ENCODE measurements at regions not wholly inside any gene's neighbourhood (a gene's known extent, or its start where the extent isn't known, plus 50 kb on each side); places are given as distances from the start of the nearest gene placed in this dataset.
A peak's percentile ranks its signal among the peaks of the same experiment; 100 is the strongest.

DNA sequence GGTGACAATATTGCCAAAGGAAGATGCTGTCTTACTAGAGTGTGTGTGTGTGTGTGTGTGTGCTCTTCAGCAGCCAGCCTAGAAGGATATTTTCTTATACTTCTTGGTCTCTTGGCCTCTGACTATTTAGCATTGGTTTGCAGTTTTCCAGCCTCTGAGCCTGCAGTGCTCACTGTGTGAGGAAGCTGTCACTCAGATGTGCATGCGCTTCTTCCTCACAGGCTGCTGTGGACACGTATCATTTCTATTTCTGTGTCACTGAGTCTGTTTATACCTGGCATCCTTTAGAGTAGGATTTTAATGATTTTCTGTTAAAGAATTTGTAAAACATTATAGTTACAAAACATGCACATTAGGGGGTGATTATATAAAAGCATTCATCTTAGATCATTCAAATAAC lies 83.3 kb downstream of the ALDH8A1 start:
- Mint-ChIP-seq H3K4me3 (no peak overlapping the region), H3K36me3 (no peaks in the 10 kb centered on the region), H3K27ac (no peak overlapping the region), H3K4me1 (peaks cover 5 to 8% (median 7%) of the 10 kb centered on the region in 3 donors), H3K27me3 (no peaks in the 10 kb centered on the region), H3K9me3 (no peaks in the 10 kb centered on the region)
- Histone ChIP-seq H3K27me3 (ENCODE audit: insufficient read depth, low read length, poor library complexity, severe bottlenecking) (no peaks in the 10 kb centered on the region), H3K4me3 (ENCODE audit: low read length) (no peak overlapping the region), H3K4me1 (ENCODE audit: insufficient read depth, low read length) (no peaks in the 10 kb centered on the region), H3K36me3 (ENCODE audit: insufficient read depth, low read length) (no peaks in the 10 kb centered on the region), H3K27ac (ENCODE audit: low read depth, low read length) (no peak overlapping the region), H3K9me3 (ENCODE audit: low read length) (no peaks in the 10 kb centered on the region)
- ChIA-PET POLR2A (no interaction called here), CTCF (no interaction called here)
- no peak for DNase-seq

DNA sequence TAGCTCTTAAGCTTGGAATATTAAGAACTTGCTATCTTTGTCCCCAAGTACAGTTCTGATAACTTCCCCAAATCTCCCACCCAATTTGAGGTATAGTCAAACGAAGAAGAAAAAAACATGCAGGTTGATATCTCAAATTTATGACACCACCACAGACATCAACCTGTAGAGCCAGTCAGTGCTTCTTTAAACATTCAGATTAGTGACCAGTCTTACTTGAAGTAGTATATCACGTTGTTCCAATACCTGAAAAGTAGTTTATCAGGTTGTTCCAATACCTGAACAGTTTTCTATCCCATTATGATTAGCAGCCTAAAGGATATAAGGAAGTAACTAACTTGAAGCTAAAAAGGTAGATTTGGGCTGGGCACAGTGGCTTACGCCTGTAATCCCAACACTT lies 85.3 kb downstream of the ALDH8A1 start:
- no peak overlapping the region for H3K27ac Mint-ChIP-seq
- H3K9me3 Mint-ChIP-seq = no peaks in the 10 kb centered on the region
- POLR2A ChIA-PET = no interaction called here

DNA sequence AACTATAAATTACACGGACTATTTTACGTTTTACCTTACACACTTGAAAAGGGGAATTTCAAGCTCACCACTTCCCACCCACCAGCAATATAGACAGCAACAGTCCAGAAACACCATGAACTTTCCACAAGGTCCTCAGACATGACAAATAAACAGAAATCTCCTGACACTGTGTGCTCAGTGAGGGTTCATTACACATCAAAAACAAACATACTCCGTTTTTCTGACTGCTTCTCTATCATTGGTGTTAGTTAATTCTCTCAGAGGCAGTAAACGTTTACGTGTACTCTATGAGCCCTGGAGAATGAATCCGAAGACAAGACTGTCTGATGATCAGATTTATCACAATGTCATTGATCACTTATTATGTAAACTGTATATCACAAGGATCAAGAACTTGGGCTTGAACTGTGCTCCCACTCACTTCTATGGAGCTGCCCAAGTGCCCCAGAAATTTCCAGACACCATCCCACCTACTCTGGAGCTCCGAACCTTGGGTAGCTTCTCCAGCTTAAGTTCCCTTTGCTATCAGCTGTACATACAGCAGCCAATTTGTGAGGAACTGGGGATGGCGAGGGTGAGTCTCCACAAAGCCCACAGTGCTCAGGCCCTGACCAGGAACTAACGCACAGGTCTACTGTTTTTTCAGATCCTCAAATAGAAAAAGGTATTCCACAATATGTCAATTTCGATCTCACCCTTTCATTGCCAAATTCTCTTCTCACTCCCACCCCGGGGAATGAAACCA lies 86.0 kb downstream of the ALDH8A1 start:
- no peaks in the 10 kb centered on the region for H3K36me3 Mint-ChIP-seq
- Histone ChIP-seq H3K36me3 (ENCODE audit: insufficient read depth, low read length) (no peaks in the 10 kb centered on the region), H3K9me3 (ENCODE audit: low read length) (no peaks in the 10 kb centered on the region), H3K4me1 (ENCODE audit: insufficient read depth, low read length) (no peaks in the 10 kb centered on the region), H3K27me3 (ENCODE audit: insufficient read depth, low read length, poor library complexity, severe bottlenecking) (no peaks in the 10 kb centered on the region), H3K27ac (ENCODE audit: low read depth, low read length) (no peak overlapping the region), H3K4me3 (ENCODE audit: low read length) (no peak overlapping the region)
- POLR2A ChIA-PET = no interaction called here
- no peak for DNase-seq
- CTCF ChIA-PET = no interaction called here
- no peaks in the 10 kb centered on the region for H3K27me3 Mint-ChIP-seq
- peak overlapping the region in 1 of 8 donors; percentile 29 for H3K27ac Mint-ChIP-seq
- H3K4me3 Mint-ChIP-seq = no peak overlapping the region
- H3K9me3 Mint-ChIP-seq = no peaks in the 10 kb centered on the region
- no peaks in the 10 kb centered on the region for H3K4me1 Mint-ChIP-seq

More for the DNA sequence above, 85.3 kb downstream of the ALDH8A1 start:
- Mint-ChIP-seq H3K36me3 (no peaks in the 10 kb centered on the region), H3K4me1 (no peaks in the 10 kb centered on the region), H3K27me3 (no peaks in the 10 kb centered on the region), H3K4me3 (no peak overlapping the region)
- CTCF ChIA-PET = no interaction called here
- no peaks in the 10 kb centered on the region for H3K9me3 ChIP-seq (ENCODE audit: low read length)
- H3K36me3 ChIP-seq (ENCODE audit: insufficient read depth, low read length) = no peaks in the 10 kb centered on the region
- H3K4me3 ChIP-seq (ENCODE audit: low read length) = no peak overlapping the region
- no peak overlapping the region for H3K27ac ChIP-seq (ENCODE audit: low read depth, low read length)
- no peaks in the 10 kb centered on the region for H3K4me1 ChIP-seq (ENCODE audit: insufficient read depth, low read length)
- H3K27me3 ChIP-seq (ENCODE audit: insufficient read depth, low read length, poor library complexity, severe bottlenecking) = no peaks in the 10 kb centered on the region
- no peak for DNase-seq

DNA sequence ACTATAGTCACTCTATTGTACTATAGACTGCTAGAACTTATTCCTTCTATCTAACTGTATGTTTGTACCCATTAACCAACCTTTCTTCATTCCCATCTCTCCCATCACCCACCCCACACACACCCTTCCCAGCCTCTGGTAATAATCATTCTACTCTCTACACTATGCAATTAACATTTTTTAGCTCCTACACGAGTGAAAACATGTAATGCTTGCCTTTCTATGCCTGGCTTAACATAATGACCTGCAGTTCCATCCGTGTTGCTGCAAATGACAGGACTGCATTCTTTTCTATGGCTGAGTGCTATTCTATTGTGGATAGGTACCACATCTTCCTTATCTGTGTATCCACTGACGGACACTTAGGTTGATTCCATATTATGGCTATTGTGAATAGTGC lies 95.5 kb downstream of the ALDH8A1 start:
- H3K9me3 Mint-ChIP-seq = no peaks in the 10 kb centered on the region
- no peaks in the 10 kb centered on the region for H3K36me3 Mint-ChIP-seq
- no peak overlapping the region for H3K4me3 ChIP-seq (ENCODE audit: low read length)
- H3K27me3 Mint-ChIP-seq = peaks cover 17 to 41% of the 10 kb centered on the region in 2 donors
- CTCF ChIA-PET = no interaction called here
- H3K4me1 ChIP-seq (ENCODE audit: insufficient read depth, low read length) = no peaks in the 10 kb centered on the region
- no peaks in the 10 kb centered on the region for H3K27me3 ChIP-seq (ENCODE audit: insufficient read depth, low read length, poor library complexity, severe bottlenecking)
- H3K27ac ChIP-seq (ENCODE audit: low read depth, low read length) = no peak overlapping the region
- H3K4me3 Mint-ChIP-seq = no peak overlapping the region
- H3K27ac Mint-ChIP-seq = no peak overlapping the region
- H3K36me3 ChIP-seq (ENCODE audit: insufficient read depth, low read length) = no peaks in the 10 kb centered on the region
- no peaks in the 10 kb centered on the region for H3K4me1 Mint-ChIP-seq
- DNase-seq = no peak
- POLR2A ChIA-PET = no interaction called here
- no peaks in the 10 kb centered on the region for H3K9me3 ChIP-seq (ENCODE audit: low read length)

DNA sequence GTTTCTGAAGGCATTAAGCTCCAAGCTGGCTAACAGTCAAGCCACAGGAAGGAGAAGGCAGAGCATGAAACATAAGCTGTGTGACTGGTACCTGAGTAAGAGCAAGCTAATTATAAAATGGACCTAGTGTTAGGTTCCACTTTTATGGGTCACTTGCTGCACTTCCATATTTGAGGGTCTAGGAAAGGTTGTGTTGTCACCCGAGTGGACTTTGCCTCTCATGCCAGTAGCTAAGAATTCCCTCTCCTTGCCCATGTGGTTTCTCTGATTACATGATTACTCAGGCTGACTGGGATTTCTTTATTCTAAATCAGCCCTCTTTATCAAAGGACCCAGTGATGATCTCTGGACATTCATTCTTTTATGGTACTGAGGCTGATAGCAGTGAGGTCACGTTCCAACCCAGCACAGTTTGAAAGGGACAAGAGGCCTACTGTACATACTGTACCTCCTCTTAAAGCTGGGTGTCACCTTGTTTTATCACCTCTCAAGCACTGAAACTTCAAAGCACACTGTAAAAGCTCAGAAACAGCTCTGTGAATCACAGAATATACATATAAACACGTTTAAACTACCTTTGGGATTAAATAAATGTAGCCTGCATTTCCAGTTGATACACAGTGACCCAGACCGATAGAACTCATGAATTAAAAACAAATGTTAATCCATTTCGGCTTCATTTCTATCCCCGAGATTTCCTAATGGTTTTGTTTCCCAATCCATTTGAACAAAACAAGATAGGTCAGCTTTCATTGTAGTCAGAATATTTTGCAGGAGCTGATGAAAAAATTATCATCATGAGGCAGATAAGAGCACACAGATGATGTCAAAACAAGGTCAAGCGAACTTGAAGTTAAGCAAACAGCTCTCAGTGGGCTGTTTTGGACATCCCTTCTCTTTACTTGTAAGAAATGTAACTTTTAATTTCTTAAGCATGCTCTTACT lies 96.5 kb downstream of the ALDH8A1 start:
- H3K9me3 ChIP-seq (ENCODE audit: low read length) = no peaks in the 10 kb centered on the region
- no peak overlapping the region for H3K4me3 ChIP-seq (ENCODE audit: low read length)
- DNase-seq = no peak
- no peaks in the 10 kb centered on the region for H3K4me1 ChIP-seq (ENCODE audit: insufficient read depth, low read length)
- no peaks in the 10 kb centered on the region for H3K27me3 ChIP-seq (ENCODE audit: insufficient read depth, low read length, poor library complexity, severe bottlenecking)
- H3K36me3 ChIP-seq (ENCODE audit: insufficient read depth, low read length) = no peaks in the 10 kb centered on the region
- Mint-ChIP-seq H3K27ac (peak overlapping the region in 1 of 8 donors; percentile 54), H3K4me3 (no peak overlapping the region), H3K9me3 (no peaks in the 10 kb centered on the region), H3K36me3 (no peaks in the 10 kb centered on the region), H3K27me3 (peaks cover 16 to 38% of the 10 kb centered on the region in 2 donors), H3K4me1 (no peaks in the 10 kb centered on the region)
- CTCF ChIA-PET = no interaction called here
- POLR2A ChIA-PET = no interaction called here
- no peak overlapping the region for H3K27ac ChIP-seq (ENCODE audit: low read depth, low read length)

DNA sequence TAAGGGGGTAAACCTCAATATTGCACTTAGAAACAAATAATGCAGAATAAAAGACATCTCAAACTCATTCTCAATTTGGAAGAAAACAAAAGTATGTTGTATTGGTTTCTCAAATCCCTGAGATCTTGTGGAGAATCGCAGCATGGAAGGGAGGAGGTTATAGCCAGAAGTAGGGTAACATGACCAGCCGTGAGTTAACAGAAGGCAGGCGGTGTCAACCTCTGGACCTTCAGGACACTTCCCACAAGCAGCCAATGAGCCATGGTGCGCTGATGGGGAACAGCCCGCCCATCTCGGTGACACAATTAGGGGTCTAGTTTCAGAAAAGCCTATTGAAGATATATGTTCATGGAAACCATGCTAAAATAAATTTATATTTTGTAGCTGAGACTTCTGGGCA lies 98.4 kb downstream of the ALDH8A1 start:
- Histone ChIP-seq H3K36me3 (ENCODE audit: insufficient read depth, low read length) (no peaks in the 10 kb centered on the region), H3K27me3 (ENCODE audit: insufficient read depth, low read length, poor library complexity, severe bottlenecking) (no peaks in the 10 kb centered on the region), H3K27ac (ENCODE audit: low read depth, low read length) (no peak overlapping the region), H3K9me3 (ENCODE audit: low read length) (no peaks in the 10 kb centered on the region), H3K4me1 (ENCODE audit: insufficient read depth, low read length) (no peaks in the 10 kb centered on the region), H3K4me3 (ENCODE audit: low read length) (no peak overlapping the region)
- Mint-ChIP-seq H3K36me3 (no peaks in the 10 kb centered on the region), H3K9me3 (no peaks in the 10 kb centered on the region), H3K4me3 (no peak overlapping the region), H3K27me3 (peaks cover 16 to 34% of the 10 kb centered on the region in 2 donors), H3K4me1 (no peaks in the 10 kb centered on the region), H3K27ac (no peak overlapping the region)
- ChIA-PET POLR2A (no interaction called here), CTCF (no interaction called here)
- DNase-seq = no peak

DNA sequence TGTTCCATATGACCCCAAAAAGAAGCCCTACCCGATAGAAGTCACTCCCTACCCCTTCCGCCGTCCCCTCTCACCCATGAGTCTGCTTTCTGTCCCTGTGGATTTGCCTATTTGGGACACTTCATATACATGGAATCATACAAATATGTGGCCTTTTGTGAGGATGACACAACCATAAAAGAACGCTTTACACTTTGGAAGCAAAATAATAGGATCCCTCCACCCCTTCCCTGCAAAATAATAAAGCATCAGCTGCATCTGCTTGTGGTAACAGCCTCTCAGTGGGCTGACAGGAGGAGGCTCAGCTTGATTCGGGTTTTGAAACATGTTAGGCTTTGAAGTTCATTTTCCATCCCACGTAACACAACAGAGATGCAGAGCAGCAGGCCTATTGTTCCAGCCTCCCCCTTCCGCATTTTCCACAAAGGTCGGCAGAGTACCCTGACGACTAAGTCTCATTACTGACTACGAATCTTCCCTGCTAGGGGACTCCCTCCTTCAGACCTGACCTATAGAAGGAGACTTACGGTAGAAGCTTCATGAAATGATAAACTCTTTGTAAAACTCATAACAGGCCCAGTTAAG lies 99.1 kb downstream of the ALDH8A1 start:
- Mint-ChIP-seq H3K36me3 (no peaks in the 10 kb centered on the region), H3K9me3 (no peaks in the 10 kb centered on the region), H3K27me3 (peaks cover 14 to 36% of the 10 kb centered on the region in 2 donors), H3K4me3 (no peak overlapping the region), H3K4me1 (no peaks in the 10 kb centered on the region), H3K27ac (no peak overlapping the region)
- no peak for DNase-seq
- CTCF ChIA-PET = no interaction called here
- no peak overlapping the region for H3K4me3 ChIP-seq (ENCODE audit: low read length)
- H3K27ac ChIP-seq (ENCODE audit: low read depth, low read length) = no peak overlapping the region
- H3K9me3 ChIP-seq (ENCODE audit: low read length) = no peaks in the 10 kb centered on the region
- H3K4me1 ChIP-seq (ENCODE audit: insufficient read depth, low read length) = no peaks in the 10 kb centered on the region
- POLR2A ChIA-PET = no interaction called here
- no peaks in the 10 kb centered on the region for H3K27me3 ChIP-seq (ENCODE audit: insufficient read depth, low read length, poor library complexity, severe bottlenecking)
- no peaks in the 10 kb centered on the region for H3K36me3 ChIP-seq (ENCODE audit: insufficient read depth, low read length)

DNA sequence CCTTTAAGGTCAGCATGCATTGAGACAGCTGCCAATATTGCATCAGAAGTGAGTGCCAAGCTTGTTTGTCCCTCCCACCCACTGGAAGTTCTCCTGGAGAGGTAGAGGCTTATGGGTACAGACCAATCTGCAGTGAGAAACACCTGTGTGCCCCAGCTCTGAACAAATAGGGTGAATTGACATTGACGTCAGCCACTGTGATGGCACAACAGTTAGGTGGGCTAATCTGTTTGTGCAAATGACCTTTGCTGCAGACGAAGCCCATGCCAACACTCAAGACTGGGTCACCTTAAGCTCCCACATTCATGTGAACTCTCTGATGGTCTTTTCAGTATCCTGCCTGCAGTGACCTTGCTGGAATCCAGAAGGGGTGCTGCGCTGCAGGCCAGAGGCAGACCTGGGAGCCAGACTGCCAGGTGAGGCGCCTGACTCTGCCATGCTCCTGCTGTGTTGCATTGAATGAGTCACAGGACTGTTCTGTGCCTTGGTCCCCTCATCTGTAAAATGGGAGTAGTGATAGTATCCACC lies 99.9 kb downstream of the ALDH8A1 start:
- CTCF ChIA-PET = interaction anchor here (1.1 kb wide), 1 partner anchor 31 kb away, joined by 3 read pairs; no protein-coding TSS in a partner anchor
- Mint-ChIP-seq H3K4me1 (no peaks in the 10 kb centered on the region), H3K27me3 (peaks cover 12 to 30% of the 10 kb centered on the region in 2 donors), H3K27ac (no peak overlapping the region), H3K36me3 (no peaks in the 10 kb centered on the region), H3K9me3 (no peaks in the 10 kb centered on the region), H3K4me3 (no peak overlapping the region)
- H3K9me3 ChIP-seq (ENCODE audit: low read length) = no peaks in the 10 kb centered on the region
- H3K27ac ChIP-seq (ENCODE audit: low read depth, low read length) = no peak overlapping the region
- no peak for DNase-seq
- POLR2A ChIA-PET = no interaction called here
- H3K4me1 ChIP-seq (ENCODE audit: insufficient read depth, low read length) = no peaks in the 10 kb centered on the region
- H3K27me3 ChIP-seq (ENCODE audit: insufficient read depth, low read length, poor library complexity, severe bottlenecking) = no peaks in the 10 kb centered on the region
- no peak overlapping the region for H3K4me3 ChIP-seq (ENCODE audit: low read length)
- no peaks in the 10 kb centered on the region for H3K36me3 ChIP-seq (ENCODE audit: insufficient read depth, low read length)
